ENCODE measurements at regions not wholly inside any gene's neighbourhood (a gene's known extent, or its start where the extent isn't known, plus 50 kb on each side); places are given as distances from the start of the nearest gene placed in this dataset.

- TF ChIP-seq CTCF (conservative IDR thresholded peaks at IDR 0.05; ENCODE audit: low read length) (no peak), EZH2phosphoT487 (IDR thresholded peaks at IDR 0.05; ENCODE audit: borderline replicate concordance, low read depth, low read length) (no peak)
Measured at GRCh38 chr6:71724456-71725125, 161.8 kb upstream of the RIMS1 start.
